ENCODE measurements at regions not wholly inside any gene's neighbourhood (a gene's known extent, or its start where the extent isn't known, plus 50 kb on each side); places are given as distances from the start of the nearest gene placed in this dataset.
A peak's percentile ranks its signal among the peaks of the same experiment; 100 is the strongest.
"Not testable (repeated sequence)": the region's sequence is repeated elsewhere in the genome, so short reads cannot be mapped to it uniquely, and the experiment has no call there.

GRCh38 chr6:86045038-86045437 lies 402.4 kb upstream of the SYNCRIP start:
- no peak for TF ChIP-seq POLR2AphosphoS5 (IDR thresholded peaks at IDR 0.05)
- TF ChIP-seq POLR2A (IDR thresholded peaks at IDR 0.05), result no peak
- no peak for TF ChIP-seq CTCF (IDR thresholded peaks at IDR 0.05)
- TF ChIP-seq EP300 (IDR thresholded peaks at IDR 0.05), result no peak
- no peaks in the 10 kb centered on the region for H3K4me1 ChIP-seq
- H3K27me3 ChIP-seq, result no peaks in the 10 kb centered on the region
- H3K4me3 ChIP-seq, result no peak overlapping the region
- no peak for ATAC-seq
- H3K9me3 ChIP-seq, result peaks cover 0 to 9% (median 0%) of the 10 kb centered on the region in 3 donors
- H3K36me3 ChIP-seq, result no peaks in the 10 kb centered on the region
- H3K27ac ChIP-seq, result no peak overlapping the region

- no peak for TF ChIP-seq CTCF (IDR thresholded peaks at IDR 0.05)
- TF ChIP-seq POLR2A (IDR thresholded peaks at IDR 0.05), result no peak
- no peak for TF ChIP-seq EP300 (IDR thresholded peaks at IDR 0.05)
- no peak for TF ChIP-seq POLR2AphosphoS5 (IDR thresholded peaks at IDR 0.05)
- H3K9me3 ChIP-seq, result peaks cover 0 to 9% (median 0%) of the 10 kb centered on the region in 3 donors
- H3K36me3 ChIP-seq, result no peaks in the 10 kb centered on the region
- no peaks in the 10 kb centered on the region for H3K27me3 ChIP-seq
- H3K4me3 ChIP-seq, result no peak overlapping the region
- no peak overlapping the region for H3K27ac ChIP-seq
- no peaks in the 10 kb centered on the region for H3K4me1 ChIP-seq
- no peak for ATAC-seq
These were observed 399.5 kb upstream of the SYNCRIP start for GRCh38 chr6:86042214-86042613.

GRCh38 chr6:86031713-86032112 lies 389.0 kb upstream of the SYNCRIP start:
- H3K4me1 ChIP-seq, result peaks cover 0 to 27% (median 7%) of the 10 kb centered on the region in 3 donors
- no peak for ATAC-seq
- H3K9me3 ChIP-seq, result no peaks in the 10 kb centered on the region
- H3K36me3 ChIP-seq, result no peaks in the 10 kb centered on the region
- H3K4me3 ChIP-seq, result no peak overlapping the region
- H3K27me3 ChIP-seq, result no peaks in the 10 kb centered on the region
- H3K27ac ChIP-seq, result peak overlapping the region in 1 of 4 donors; percentile 35
- TF ChIP-seq CTCF (IDR thresholded peaks at IDR 0.05) (no peak), EP300 (IDR thresholded peaks at IDR 0.05) (no peak), POLR2A (IDR thresholded peaks at IDR 0.05) (no peak), POLR2AphosphoS5 (IDR thresholded peaks at IDR 0.05) (peak; percentile 66)
- WGBS, 2 donors (ENCODE audit: low coverage in 1 of 2), result 0 to 30% methylated on average over 1 to 2 of the region's 2 CpGs

GRCh38 chr6:86030875-86031274 lies 388.2 kb upstream of the SYNCRIP start:
- Histone ChIP-seq H3K4me3 (no peak overlapping the region), H3K36me3 (no peaks in the 10 kb centered on the region), H3K4me1 (peaks cover 0 to 27% (median 7%) of the 10 kb centered on the region in 3 donors), H3K27me3 (no peaks in the 10 kb centered on the region), H3K9me3 (no peaks in the 10 kb centered on the region), H3K27ac (peak overlapping the region in 1 of 4 donors; percentile 3)
- ATAC-seq, result no peak
- 78 to 93% methylated on average over 3 of the region's 3 CpGs for WGBS, 2 donors (ENCODE audit: low coverage in 1 of 2)
- TF ChIP-seq POLR2A (IDR thresholded peaks at IDR 0.05), result no peak
- TF ChIP-seq CTCF (IDR thresholded peaks at IDR 0.05), result no peak
- no peak for TF ChIP-seq POLR2AphosphoS5 (IDR thresholded peaks at IDR 0.05)

GRCh38 chr6:86028776-86029175 lies 386.1 kb upstream of the SYNCRIP start:
- no peak overlapping the region for H3K27ac ChIP-seq
- H3K4me3 ChIP-seq, result no peak overlapping the region
- H3K36me3 ChIP-seq, result no peaks in the 10 kb centered on the region
- ATAC-seq, result no peak
- H3K9me3 ChIP-seq, result no peaks in the 10 kb centered on the region
- H3K4me1 ChIP-seq, result peaks cover 0 to 27% (median 7%) of the 10 kb centered on the region in 3 donors
- TF ChIP-seq CTCF (IDR thresholded peaks at IDR 0.05), result no peak
- no peak for TF ChIP-seq POLR2AphosphoS5 (IDR thresholded peaks at IDR 0.05)
- TF ChIP-seq EP300 (IDR thresholded peaks at IDR 0.05), result no peak
- no peak for TF ChIP-seq POLR2A (IDR thresholded peaks at IDR 0.05)
- H3K27me3 ChIP-seq, result no peaks in the 10 kb centered on the region

GRCh38 chr6:86026890-86027289 lies 384.2 kb upstream of the SYNCRIP start:
- not testable (repeated sequence) for ATAC-seq, H3K36me3 ChIP-seq, H3K9me3 ChIP-seq, H3K27ac ChIP-seq, H3K27me3 ChIP-seq, H3K4me3 ChIP-seq
- no CpG with 5 or more reads among the region's 10 CpGs for WGBS, 2 donors (ENCODE audit: low coverage in 1 of 2)
- H3K4me1 ChIP-seq, result peaks cover 0 to 23% (median 4%) of the 10 kb centered on the region in 3 donors
